ENCODE measurements at regions not wholly inside any gene's neighbourhood (a gene's known extent, or its start where the extent isn't known, plus 50 kb on each side); places are given as distances from the start of the nearest gene placed in this dataset.

DNA sequence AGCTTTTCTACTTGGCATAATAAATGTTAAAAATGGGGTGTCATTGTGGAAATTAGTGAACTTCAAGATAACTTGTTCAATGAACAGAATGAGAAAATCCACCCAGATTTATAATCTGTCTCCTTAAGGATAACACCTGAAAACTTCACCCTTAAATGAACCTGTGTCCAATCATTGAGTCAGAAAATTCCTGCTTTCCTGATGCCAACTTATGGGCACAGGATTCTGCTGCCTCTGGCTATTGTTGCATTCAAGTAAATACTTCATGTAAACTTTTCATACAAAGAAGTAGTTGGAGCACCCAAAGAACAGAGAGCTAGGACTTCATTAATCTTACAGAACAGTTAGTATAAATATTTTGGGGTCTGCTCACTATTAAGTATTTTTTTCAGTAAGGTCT lies 98.9 kb upstream of the PLEKHA5 start:
- Histone ChIP-seq H3K4me3 (no peak overlapping the region), H3K9me3 (no peaks in the 10 kb centered on the region)

DNA sequence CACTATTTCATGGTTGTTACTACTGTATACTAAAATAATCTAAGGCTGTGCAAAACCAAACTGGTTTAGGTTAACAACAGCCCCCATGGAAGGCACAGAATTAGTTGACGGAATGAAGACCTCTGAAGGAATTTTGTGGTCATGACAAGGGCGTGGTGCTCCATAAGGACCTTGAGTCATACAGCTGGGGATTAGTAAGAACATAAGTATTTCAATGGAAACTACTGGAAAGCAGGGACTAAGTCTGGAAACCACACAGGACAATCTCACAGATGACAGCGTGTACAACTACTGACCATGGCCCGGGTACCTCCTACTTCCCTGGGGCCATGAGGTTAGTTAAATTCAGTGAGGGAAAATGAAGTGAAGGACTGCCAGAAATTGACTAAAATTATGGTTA lies 98.5 kb upstream of the PLEKHA5 start:
- no peak for DNase-seq (ENCODE audit: extremely low spot score in 2 of 2)
- intact Hi-C loops (cut with DNase I), result no loop called here
- no peak for TF ChIP-seq POLR2A (IDR thresholded peaks at IDR 0.05)
- no peak for TF ChIP-seq POLR2AphosphoS5 (IDR thresholded peaks at IDR 0.05; ENCODE audit: insufficient read depth in 1 of 2, low read depth in 1 of 2)
- TF ChIP-seq, protein P1, sequence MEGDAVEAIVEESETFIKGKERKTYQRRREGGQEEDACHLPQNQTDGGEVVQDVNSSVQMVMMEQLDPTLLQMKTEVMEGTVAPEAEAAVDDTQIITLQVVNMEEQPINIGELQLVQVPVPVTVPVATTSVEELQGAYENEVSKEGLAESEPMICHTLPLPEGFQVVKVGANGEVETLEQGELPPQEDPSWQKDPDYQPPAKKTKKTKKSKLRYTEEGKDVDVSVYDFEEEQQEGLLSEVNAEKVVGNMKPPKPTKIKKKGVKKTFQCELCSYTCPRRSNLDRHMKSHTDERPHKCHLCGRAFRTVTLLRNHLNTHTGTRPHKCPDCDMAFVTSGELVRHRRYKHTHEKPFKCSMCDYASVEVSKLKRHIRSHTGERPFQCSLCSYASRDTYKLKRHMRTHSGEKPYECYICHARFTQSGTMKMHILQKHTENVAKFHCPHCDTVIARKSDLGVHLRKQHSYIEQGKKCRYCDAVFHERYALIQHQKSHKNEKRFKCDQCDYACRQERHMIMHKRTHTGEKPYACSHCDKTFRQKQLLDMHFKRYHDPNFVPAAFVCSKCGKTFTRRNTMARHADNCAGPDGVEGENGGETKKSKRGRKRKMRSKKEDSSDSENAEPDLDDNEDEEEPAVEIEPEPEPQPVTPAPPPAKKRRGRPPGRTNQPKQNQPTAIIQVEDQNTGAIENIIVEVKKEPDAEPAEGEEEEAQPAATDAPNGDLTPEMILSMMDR (IDR thresholded peaks at IDR 0.05), result no peak
- Histone ChIP-seq H3K4me3 (no peak overlapping the region), H3K27me3 (no peaks in the 10 kb centered on the region), H3K9me3 (no peaks in the 10 kb centered on the region), H3K4me1 (no peaks in the 10 kb centered on the region), H3K36me3 (no peaks in the 10 kb centered on the region), H3K27ac (no peak overlapping the region)

More for the DNA sequence above, 98.9 kb upstream of the PLEKHA5 start:
- DNase-seq (ENCODE audit: extremely low spot score in 2 of 2), result no peak
- intact Hi-C loops (cut with DNase I), result no loop called here
- no peaks in the 10 kb centered on the region for H3K36me3 ChIP-seq
- H3K27me3 ChIP-seq, result no peaks in the 10 kb centered on the region
- no peaks in the 10 kb centered on the region for H3K4me1 ChIP-seq
- H3K27ac ChIP-seq, result no peak overlapping the region
- TF ChIP-seq, protein P1 (IDR thresholded peaks at IDR 0.05), result no peak
- no peak for TF ChIP-seq POLR2AphosphoS5 (IDR thresholded peaks at IDR 0.05; ENCODE audit: insufficient read depth in 1 of 2, low read depth in 1 of 2)
- TF ChIP-seq POLR2A (IDR thresholded peaks at IDR 0.05), result no peak

DNA sequence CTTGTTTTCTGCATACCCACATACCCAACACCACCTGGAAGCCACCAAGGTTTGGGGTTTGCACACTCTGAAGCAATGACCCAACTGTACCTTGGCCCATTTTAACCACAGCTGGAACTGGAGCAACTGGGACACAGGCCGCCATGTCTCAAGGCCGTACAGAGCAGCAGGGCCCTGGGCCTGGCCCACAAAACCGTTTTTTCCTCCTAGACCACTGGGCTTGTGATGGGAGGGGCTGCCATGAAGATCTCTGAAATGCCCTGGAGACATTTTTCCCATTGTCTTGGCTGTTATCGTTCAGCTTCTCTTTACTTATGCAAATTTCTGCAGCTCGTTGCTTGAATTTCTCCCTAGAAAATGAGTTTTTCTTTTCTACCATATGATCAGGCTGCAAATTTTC lies 96.7 kb upstream of the PLEKHA5 start:
- no peak overlapping the region for H3K27ac ChIP-seq
- H3K9me3 ChIP-seq, result no peaks in the 10 kb centered on the region
- H3K4me1 ChIP-seq, result no peaks in the 10 kb centered on the region
- no peak for TF ChIP-seq POLR2A (IDR thresholded peaks at IDR 0.05)
- TF ChIP-seq, protein P1 (IDR thresholded peaks at IDR 0.05), result no peak
- TF ChIP-seq POLR2AphosphoS5 (IDR thresholded peaks at IDR 0.05; ENCODE audit: insufficient read depth in 1 of 2, low read depth in 1 of 2), result no peak
- no peaks in the 10 kb centered on the region for H3K36me3 ChIP-seq
- intact Hi-C loops (cut with DNase I), result no loop called here
- H3K27me3 ChIP-seq, result no peaks in the 10 kb centered on the region
- H3K4me3 ChIP-seq, result no peak overlapping the region
- DNase-seq (ENCODE audit: extremely low spot score in 2 of 2), result no peak

DNA sequence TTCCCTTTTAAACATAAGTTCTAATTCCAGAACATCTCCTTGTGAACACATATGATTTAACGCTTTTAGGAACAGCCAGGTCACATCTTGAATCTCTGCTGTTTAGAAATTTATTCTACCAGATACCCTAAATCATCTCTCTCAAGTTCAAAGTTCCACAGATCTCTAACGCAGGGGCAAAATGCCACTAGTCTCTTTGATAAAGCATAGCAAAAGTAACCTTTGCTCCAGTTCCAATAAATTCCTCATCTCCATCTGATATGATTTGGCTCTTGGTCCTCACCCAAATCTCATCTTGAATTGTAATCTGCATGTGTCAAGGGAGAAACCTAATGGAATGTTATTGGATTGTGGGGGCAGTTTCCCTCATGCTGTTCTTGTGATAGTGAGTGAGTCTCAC lies 96.3 kb upstream of the PLEKHA5 start:
- Histone ChIP-seq H3K36me3 (no peaks in the 10 kb centered on the region), H3K27me3 (no peaks in the 10 kb centered on the region), H3K9me3 (no peaks in the 10 kb centered on the region), H3K4me1 (no peaks in the 10 kb centered on the region), H3K4me3 (no peak overlapping the region), H3K27ac (no peak overlapping the region)
- TF ChIP-seq POLR2AphosphoS5 (IDR thresholded peaks at IDR 0.05; ENCODE audit: insufficient read depth in 1 of 2, low read depth in 1 of 2) (no peak), POLR2A (IDR thresholded peaks at IDR 0.05) (no peak)
- TF ChIP-seq, protein P1 (IDR thresholded peaks at IDR 0.05), result no peak
- intact Hi-C loops (cut with DNase I), result no loop called here
- no peak for DNase-seq (ENCODE audit: extremely low spot score in 2 of 2)

DNA sequence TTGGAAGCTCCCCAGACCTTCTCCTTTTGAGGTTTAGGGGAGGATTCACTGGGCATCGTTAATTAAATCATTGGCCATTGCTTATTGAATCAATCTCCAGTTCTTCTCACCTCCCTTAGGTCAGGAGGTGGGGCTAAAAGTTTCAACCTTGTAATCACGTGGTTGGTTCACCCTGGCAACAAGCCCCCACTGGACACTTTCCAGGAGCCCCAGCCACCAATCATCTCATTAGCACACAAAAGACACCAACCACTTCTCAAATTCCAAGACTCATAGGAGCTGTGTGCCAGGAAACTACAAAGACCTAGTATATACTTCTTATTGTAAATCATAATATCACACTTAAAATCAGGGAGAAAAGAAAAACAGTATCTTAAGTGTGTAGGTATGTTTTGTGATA lies 94.6 kb upstream of the PLEKHA5 start:
- H3K4me3 ChIP-seq, result no peak overlapping the region
- H3K36me3 ChIP-seq, result no peaks in the 10 kb centered on the region
- intact Hi-C loops (cut with DNase I), result no loop called here
- H3K27ac ChIP-seq, result no peak overlapping the region
- no peak for DNase-seq (ENCODE audit: extremely low spot score in 2 of 2)
- H3K27me3 ChIP-seq, result no peaks in the 10 kb centered on the region
- TF ChIP-seq, protein P1 (IDR thresholded peaks at IDR 0.05), result no peak
- TF ChIP-seq POLR2A (IDR thresholded peaks at IDR 0.05) (no peak), POLR2AphosphoS5 (IDR thresholded peaks at IDR 0.05; ENCODE audit: insufficient read depth in 1 of 2, low read depth in 1 of 2) (no peak)
- no peaks in the 10 kb centered on the region for H3K4me1 ChIP-seq
- H3K9me3 ChIP-seq, result no peaks in the 10 kb centered on the region

All from vagina (tissue), 2 donors.